ENCODE measurements at regions not wholly inside any gene's neighbourhood (a gene's known extent, or its start where the extent isn't known, plus 50 kb on each side); places are given as distances from the start of the nearest gene placed in this dataset.
"Not testable (repeated sequence)": the region's sequence is repeated elsewhere in the genome, so short reads cannot be mapped to it uniquely, and the experiment has no call there.

GRCh38 chr1:173344034-173344743 lies 132.9 kb upstream of the PRDX6 start:
- DNase-seq (ENCODE audit: low spot score) = no peak
- TF ChIP-seq CTCF (IDR thresholded peaks at IDR 0.05) = no peak
- no peaks in the 10 kb centered on the region for H3K9me3 Mint-ChIP-seq (ENCODE audit: low read depth)
- H3K4me3 Mint-ChIP-seq (ENCODE audit: unreplicated experiment) = no peak overlapping the region
- H3K27me3 Mint-ChIP-seq (ENCODE audit: low read depth) = no peaks in the 10 kb centered on the region
- H3K4me1 Mint-ChIP-seq (ENCODE audit: low read depth) = no peaks in the 10 kb centered on the region
- H3K27ac Mint-ChIP-seq (ENCODE audit: unreplicated experiment) = no peak overlapping the region
- H3K36me3 Mint-ChIP-seq (ENCODE audit: low read depth) = no peaks in the 10 kb centered on the region

- Mint-ChIP-seq H3K4me3 (ENCODE audit: unreplicated experiment) (no peak overlapping the region), H3K4me1 (ENCODE audit: low read depth) (no peaks in the 10 kb centered on the region), H3K36me3 (ENCODE audit: low read depth) (peaks cover 1% of the 10 kb centered on the region), H3K9me3 (ENCODE audit: low read depth) (peaks cover 6% of the 10 kb centered on the region), H3K27ac (ENCODE audit: unreplicated experiment) (no peak overlapping the region), H3K27me3 (ENCODE audit: low read depth) (no peaks in the 10 kb centered on the region)
- no peak for TF ChIP-seq CTCF (IDR thresholded peaks at IDR 0.05)
- no peak for DNase-seq (ENCODE audit: low spot score)
These were observed 129.8 kb upstream of the PRDX6 start for GRCh38 chr1:173347282-173347818.

- H3K4me3 Mint-ChIP-seq (ENCODE audit: unreplicated experiment); DNase-seq (ENCODE audit: low spot score); H3K27ac Mint-ChIP-seq (ENCODE audit: unreplicated experiment); H3K27me3 Mint-ChIP-seq (ENCODE audit: low read depth); H3K4me1 Mint-ChIP-seq (ENCODE audit: low read depth); H3K36me3 Mint-ChIP-seq (ENCODE audit: low read depth): not testable (repeated sequence)
- H3K9me3 Mint-ChIP-seq (ENCODE audit: low read depth) = peaks cover 18% of the 10 kb centered on the region
These were observed 124.5 kb upstream of the PRDX6 start for GRCh38 chr1:173352635-173353034.

GRCh38 chr1:173353350-173353749 lies 123.8 kb upstream of the PRDX6 start:
- DNase-seq (ENCODE audit: low spot score) = no peak
- Mint-ChIP-seq H3K4me1 (ENCODE audit: low read depth) (no peaks in the 10 kb centered on the region), H3K27me3 (ENCODE audit: low read depth) (no peaks in the 10 kb centered on the region), H3K9me3 (ENCODE audit: low read depth) (peaks cover 18% of the 10 kb centered on the region), H3K36me3 (ENCODE audit: low read depth) (peaks cover 1% of the 10 kb centered on the region), H3K27ac (ENCODE audit: unreplicated experiment) (no peak overlapping the region), H3K4me3 (ENCODE audit: unreplicated experiment) (no peak overlapping the region)
- no peak for TF ChIP-seq CTCF (IDR thresholded peaks at IDR 0.05)

- peaks cover 1% of the 10 kb centered on the region for H3K36me3 Mint-ChIP-seq (ENCODE audit: low read depth)
- H3K9me3 Mint-ChIP-seq (ENCODE audit: low read depth) = peaks cover 18% of the 10 kb centered on the region
- H3K4me3 Mint-ChIP-seq (ENCODE audit: unreplicated experiment) = no peak overlapping the region
- no peaks in the 10 kb centered on the region for H3K27me3 Mint-ChIP-seq (ENCODE audit: low read depth)
- H3K27ac Mint-ChIP-seq (ENCODE audit: unreplicated experiment) = no peak overlapping the region
- no peak for DNase-seq (ENCODE audit: low spot score)
- TF ChIP-seq CTCF (IDR thresholded peaks at IDR 0.05) = no peak
- no peaks in the 10 kb centered on the region for H3K4me1 Mint-ChIP-seq (ENCODE audit: low read depth)
These were observed 122.2 kb upstream of the PRDX6 start for GRCh38 chr1:173354937-173355280.
